ENCODE measurements at regions not wholly inside any gene's neighbourhood (a gene's known extent, or its start where the extent isn't known, plus 50 kb on each side); places are given as distances from the start of the nearest gene placed in this dataset.

DNA sequence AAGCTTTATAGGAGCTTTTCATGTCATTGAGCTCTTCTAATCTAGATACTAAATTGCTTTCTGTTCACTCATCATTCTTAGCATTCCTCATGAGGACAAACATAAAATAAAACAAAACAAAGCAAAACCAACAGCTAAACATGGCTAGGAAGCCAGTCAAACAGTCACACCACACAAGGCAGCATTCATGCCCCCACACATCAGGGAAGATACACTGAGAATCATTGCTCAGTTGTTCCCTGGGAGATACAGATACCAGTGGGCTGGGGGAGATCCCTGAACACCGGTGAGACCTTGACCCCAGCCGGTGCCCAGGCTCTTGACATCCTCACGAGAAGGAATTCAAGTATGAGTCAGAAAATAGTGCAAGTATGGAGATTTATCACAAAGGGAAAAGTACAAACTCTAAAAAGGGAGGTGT is 177.9 kb upstream of the ARL4C start:
- ATAC-seq (peak in 1 of 4 donors; percentile 5), DNase-seq (no peak)
- Histone ChIP-seq H3K27ac (no peak overlapping the region), H3K27me3 (no peaks in the 10 kb centered on the region), H3K9me3 (no peaks in the 10 kb centered on the region), H3K36me3 (no peaks in the 10 kb centered on the region), H3K4me1 (peaks cover 0 to 50% (median 10%) of the 10 kb centered on the region in 4 donors), H3K4me3 (no peak overlapping the region)
- WGBS (ENCODE audit: insufficient coverage, low coverage, low lambda C conversion rate, missing lambda C conversion rate) = 54% methylated on average over 3 of the region's 3 CpGs
- no peak for TF ChIP-seq POLR2A (IDR thresholded peaks at IDR 0.05)
- TF ChIP-seq, protein P1, sequence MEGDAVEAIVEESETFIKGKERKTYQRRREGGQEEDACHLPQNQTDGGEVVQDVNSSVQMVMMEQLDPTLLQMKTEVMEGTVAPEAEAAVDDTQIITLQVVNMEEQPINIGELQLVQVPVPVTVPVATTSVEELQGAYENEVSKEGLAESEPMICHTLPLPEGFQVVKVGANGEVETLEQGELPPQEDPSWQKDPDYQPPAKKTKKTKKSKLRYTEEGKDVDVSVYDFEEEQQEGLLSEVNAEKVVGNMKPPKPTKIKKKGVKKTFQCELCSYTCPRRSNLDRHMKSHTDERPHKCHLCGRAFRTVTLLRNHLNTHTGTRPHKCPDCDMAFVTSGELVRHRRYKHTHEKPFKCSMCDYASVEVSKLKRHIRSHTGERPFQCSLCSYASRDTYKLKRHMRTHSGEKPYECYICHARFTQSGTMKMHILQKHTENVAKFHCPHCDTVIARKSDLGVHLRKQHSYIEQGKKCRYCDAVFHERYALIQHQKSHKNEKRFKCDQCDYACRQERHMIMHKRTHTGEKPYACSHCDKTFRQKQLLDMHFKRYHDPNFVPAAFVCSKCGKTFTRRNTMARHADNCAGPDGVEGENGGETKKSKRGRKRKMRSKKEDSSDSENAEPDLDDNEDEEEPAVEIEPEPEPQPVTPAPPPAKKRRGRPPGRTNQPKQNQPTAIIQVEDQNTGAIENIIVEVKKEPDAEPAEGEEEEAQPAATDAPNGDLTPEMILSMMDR (IDR thresholded peaks at IDR 0.05) = no peak
- intact Hi-C loops (cut with DNase I) = no loop called here

DNA sequence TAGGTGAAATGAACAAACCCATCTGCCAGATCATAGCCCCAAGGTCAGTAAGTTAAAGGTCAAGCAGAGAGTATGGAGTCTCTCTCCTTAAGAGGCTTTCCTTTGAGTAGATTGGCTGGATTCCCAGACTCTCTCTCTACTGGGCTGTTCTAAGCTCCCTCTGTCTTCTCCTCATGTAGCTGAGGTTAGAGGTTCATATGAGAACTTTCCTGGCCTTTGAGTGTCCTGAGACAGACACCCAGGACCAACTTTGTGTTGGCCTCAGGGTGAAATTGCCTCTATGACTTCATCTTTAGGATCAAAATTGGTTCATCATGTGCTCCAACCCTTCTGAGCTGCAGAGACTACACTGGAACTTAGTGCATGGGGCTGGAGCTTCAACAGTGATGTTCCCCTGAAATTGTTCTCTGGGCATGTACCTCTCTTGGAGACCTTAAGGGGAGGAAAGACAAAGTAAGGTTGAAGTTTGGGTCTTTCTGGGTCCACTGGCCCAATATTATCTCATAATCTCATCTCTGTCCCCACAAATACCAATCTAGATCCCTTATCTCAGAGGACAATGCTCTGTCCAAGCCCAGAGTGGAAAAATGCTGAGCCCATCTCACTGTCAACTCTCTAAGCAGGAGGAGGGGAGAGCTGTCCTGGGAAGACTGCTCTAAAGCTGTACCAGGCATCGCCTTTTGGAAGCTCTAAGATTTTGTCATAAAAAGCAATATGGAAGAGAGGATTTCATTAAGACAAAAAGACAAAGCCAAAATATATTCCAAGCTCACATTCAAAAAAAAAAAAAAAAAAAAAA is 177.3 kb upstream of the ARL4C start:
- WGBS (ENCODE audit: insufficient coverage, low coverage, low lambda C conversion rate, missing lambda C conversion rate) = 100% methylated on average over 1 of the region's 1 CpG
- DNase-seq = no peak
- TF ChIP-seq POLR2A (IDR thresholded peaks at IDR 0.05) = no peak
- TF ChIP-seq, protein P1 (IDR thresholded peaks at IDR 0.05) = no peak
- peaks cover 0 to 44% (median 7%) of the 10 kb centered on the region in 4 donors for H3K4me1 ChIP-seq
- no peaks in the 10 kb centered on the region for H3K27me3 ChIP-seq
- no peak overlapping the region for H3K4me3 ChIP-seq
- no peak overlapping the region for H3K27ac ChIP-seq
- intact Hi-C loops (cut with DNase I) = no loop called here
- no peaks in the 10 kb centered on the region for H3K36me3 ChIP-seq
- ATAC-seq = no peak
- no peaks in the 10 kb centered on the region for H3K9me3 ChIP-seq

DNA sequence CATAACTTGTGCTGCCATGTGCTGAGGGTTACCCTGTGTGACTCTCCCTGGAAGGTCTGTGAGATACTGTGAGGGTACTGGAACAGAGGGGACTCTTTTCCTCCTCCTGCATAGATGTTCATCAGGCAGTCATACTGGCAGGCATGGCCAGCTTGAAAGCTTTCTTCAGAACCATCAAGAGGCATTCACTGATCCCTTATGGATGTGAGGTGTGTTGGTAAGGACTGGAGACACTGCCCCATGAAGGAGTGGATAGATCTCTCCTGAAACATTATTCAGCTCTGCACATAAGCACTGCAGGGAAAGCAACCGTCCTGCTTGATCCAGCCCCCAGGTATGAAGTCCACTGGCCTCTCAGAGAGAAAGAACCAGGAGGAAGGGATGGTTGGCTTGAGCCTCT is 176.6 kb upstream of the ARL4C start:
- ATAC-seq = no peak
- Histone ChIP-seq H3K36me3 (no peaks in the 10 kb centered on the region), H3K4me1 (peaks cover 0 to 44% (median 7%) of the 10 kb centered on the region in 4 donors), H3K9me3 (no peaks in the 10 kb centered on the region), H3K4me3 (no peak overlapping the region), H3K27me3 (no peaks in the 10 kb centered on the region), H3K27ac (no peak overlapping the region)
- WGBS (ENCODE audit: insufficient coverage, low coverage, low lambda C conversion rate, missing lambda C conversion rate) = no CpG with 5 or more reads among the region's 1 CpG
- TF ChIP-seq POLR2A (IDR thresholded peaks at IDR 0.05) = no peak
- TF ChIP-seq, protein P1 (IDR thresholded peaks at IDR 0.05) = no peak
- DNase-seq = no peak
- intact Hi-C loops (cut with DNase I) = no loop called here

DNA sequence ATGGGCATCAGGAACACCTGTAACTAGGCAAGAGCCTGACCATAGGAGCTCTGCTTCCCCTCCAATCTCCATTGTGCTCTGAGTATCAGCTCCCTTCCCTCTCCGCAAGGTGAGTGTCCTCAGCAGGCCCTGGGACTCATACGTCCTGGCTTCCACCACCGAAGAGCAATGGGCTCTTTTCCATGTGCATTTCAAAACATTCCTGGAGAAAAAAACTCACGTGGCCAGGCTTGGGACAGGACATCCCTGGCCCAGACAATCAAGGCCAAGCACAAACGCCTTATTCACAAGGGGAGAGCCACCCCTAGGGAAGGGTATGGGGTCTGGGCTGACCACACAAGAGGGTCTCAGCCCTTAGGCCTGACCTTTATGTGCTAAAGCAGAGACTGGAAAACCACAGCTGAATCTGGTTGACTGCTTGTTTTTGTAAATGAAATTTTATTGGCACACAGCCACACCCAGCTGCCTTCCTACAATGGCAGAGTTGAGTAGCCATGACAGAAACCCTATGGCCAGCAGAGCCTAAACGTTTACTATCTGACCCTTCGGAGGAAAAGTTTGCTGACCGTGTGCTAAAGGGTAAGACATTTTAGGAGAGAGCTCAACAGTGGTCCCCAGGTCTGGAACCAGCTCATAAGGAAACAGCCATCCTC is 175.7 kb upstream of the ARL4C start:
- Histone ChIP-seq H3K27ac (peak overlapping the region in 2 of 3 donors; percentile 27 to 55), H3K9me3 (no peaks in the 10 kb centered on the region), H3K27me3 (no peaks in the 10 kb centered on the region), H3K4me1 (peaks cover 0 to 44% (median 7%) of the 10 kb centered on the region in 4 donors), H3K36me3 (no peaks in the 10 kb centered on the region), H3K4me3 (no peak overlapping the region)
- 45% methylated on average over 5 of the region's 8 CpGs for WGBS (ENCODE audit: insufficient coverage, low coverage, low lambda C conversion rate, missing lambda C conversion rate)
- peak; percentile 32 to 77 (median 68) for ATAC-seq
- DNase-seq = peak in 1 of 3 donors; percentile 72
- intact Hi-C loops (cut with DNase I) = no loop called here
- TF ChIP-seq, protein P1 (IDR thresholded peaks at IDR 0.05) = no peak
- TF ChIP-seq POLR2A (IDR thresholded peaks at IDR 0.05) = no peak
